HG03469 (cell line): ENCODE measurements at regions not wholly inside any gene's neighbourhood (a gene's known extent, or its start where the extent isn't known, plus 50 kb on each side); places are given as distances from the start of the nearest gene placed in this dataset.
"Not testable (repeated sequence)": the region's sequence is repeated elsewhere in the genome, so short reads cannot be mapped to it uniquely, and the experiment has no call there.

Experiments
- ATAC-seq: cut with Tn5 transposase; IDR thresholded peaks from one replicate; pipeline ENCODE4 v1.9.1; 2021; ENCODE audit warnings: mild to moderate bottlenecking, moderate library complexity, moderate number of reproducible peaks; ENCODE audit not compliant: unreplicated experiment

GRCh38 chr6:67003844-67004243, 1296.8 kb upstream of the EYS start:
- ATAC-seq: no peak

- ATAC-seq: no peak
Measured at GRCh38 chr6:67000121-67000520, 1293.1 kb upstream of the EYS start.

- not testable (repeated sequence) for ATAC-seq
Measured at GRCh38 chr6:66997579-66997978, 1290.6 kb upstream of the EYS start.

GRCh38 chr6:66995669-66996068, 1288.6 kb upstream of the EYS start:
- ATAC-seq: no peak

GRCh38 chr6:66993708-66994107, 1286.7 kb upstream of the EYS start:
- ATAC-seq: not testable (repeated sequence)

- ATAC-seq: no peak
Measured at GRCh38 chr6:66993272-66993671, 1286.2 kb upstream of the EYS start.

GRCh38 chr6:66992660-66993059, 1285.6 kb upstream of the EYS start:
- no peak for ATAC-seq

GRCh38 chr6:66986940-66987339, 1279.9 kb upstream of the EYS start:
- no peak for ATAC-seq

- ATAC-seq: no peak
Measured at GRCh38 chr6:66985816-66986215, 1278.8 kb upstream of the EYS start.

- no peak for ATAC-seq
Measured at GRCh38 chr6:66970373-66970772, 1263.3 kb upstream of the EYS start.

GRCh38 chr6:66965227-66965626, 1258.2 kb upstream of the EYS start:
- ATAC-seq: no peak

GRCh38 chr6:66964216-66964615, 1257.2 kb upstream of the EYS start:
- no peak for ATAC-seq

GRCh38 chr6:66962082-66962481, 1255.1 kb upstream of the EYS start:
- no peak for ATAC-seq

- ATAC-seq: no peak
Measured at GRCh38 chr6:66961191-66961590, 1254.2 kb upstream of the EYS start.

- no peak for ATAC-seq
Measured at GRCh38 chr6:66949191-66949661, 1242.2 kb upstream of the EYS start.

- no peak for ATAC-seq
Measured at GRCh38 chr6:66948106-66948505, 1241.1 kb upstream of the EYS start.

GRCh38 chr6:66940003-66940402, 1233.0 kb upstream of the EYS start:
- ATAC-seq: no peak

- no peak for ATAC-seq
Measured at GRCh38 chr6:66937180-66937579, 1230.2 kb upstream of the EYS start.

- no peak for ATAC-seq
Measured at GRCh38 chr6:66935612-66936011, 1228.6 kb upstream of the EYS start.

GRCh38 chr6:66931787-66932186, 1224.8 kb upstream of the EYS start:
- ATAC-seq: no peak

- ATAC-seq: no peak
Measured at GRCh38 chr6:66930559-66931290, 1223.7 kb upstream of the EYS start.

- no peak for ATAC-seq
Measured at GRCh38 chr6:66926060-66926459, 1219.0 kb upstream of the EYS start.

- ATAC-seq: no peak
Measured at GRCh38 chr6:66913657-66914056, 1206.6 kb upstream of the EYS start.
